NCI-H1694 treated with DMSO at 0.1 percent for 48 hours (cell line): ENCODE measurements at regions not wholly inside any gene's neighbourhood (a gene's known extent, or its start where the extent isn't known, plus 50 kb on each side); places are given as distances from the start of the nearest gene placed in this dataset.
"Not testable (repeated sequence)": the region's sequence is repeated elsewhere in the genome, so short reads cannot be mapped to it uniquely, and the experiment has no call there.

Source experiments
- DNase-seq: peaks from one replicate; lab custom pipeline; 2025; lab: John Stamatoyannopoulos, UW

DNA sequence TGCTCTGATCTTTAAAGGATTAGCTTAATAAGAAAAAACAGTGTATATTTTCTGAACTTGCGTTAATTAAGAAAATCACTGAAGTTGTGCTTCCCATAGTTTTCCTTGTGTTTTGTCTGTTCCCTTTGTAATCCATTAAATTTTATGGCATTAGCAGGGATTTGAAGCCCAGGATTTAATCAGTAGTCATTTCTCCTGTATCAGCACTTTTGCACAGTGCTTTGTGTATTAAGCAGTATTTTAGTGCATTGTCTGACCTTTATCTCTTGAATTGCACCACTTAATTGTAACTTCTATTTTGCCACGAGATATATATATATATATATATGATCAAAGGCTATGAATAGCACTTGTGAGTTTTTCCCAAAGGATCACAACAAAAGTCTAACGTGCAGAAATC is 133.7 kb downstream of the S1PR1 start:
- no peak for DNase-seq

DNA sequence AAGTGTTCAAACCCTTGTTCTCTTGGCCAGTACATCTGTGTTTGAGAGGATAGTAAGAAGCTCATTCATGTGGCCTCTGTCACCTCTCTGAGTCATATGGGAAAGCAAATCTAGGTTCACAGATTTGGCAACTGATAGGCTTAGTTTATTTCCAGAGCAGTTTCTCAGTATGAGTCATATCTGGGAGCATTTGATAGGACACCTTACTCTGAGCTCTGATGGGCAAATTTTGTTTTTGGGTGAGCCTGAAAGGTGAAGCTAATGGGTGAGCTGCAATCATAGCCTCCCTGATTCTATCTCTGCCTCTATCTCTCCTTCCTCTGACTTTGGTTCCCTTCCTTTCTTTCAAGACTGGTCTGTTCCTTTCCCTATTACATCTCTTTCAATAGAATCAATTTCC is 134.4 kb downstream of the S1PR1 start:
- DNase-seq = no peak

DNA sequence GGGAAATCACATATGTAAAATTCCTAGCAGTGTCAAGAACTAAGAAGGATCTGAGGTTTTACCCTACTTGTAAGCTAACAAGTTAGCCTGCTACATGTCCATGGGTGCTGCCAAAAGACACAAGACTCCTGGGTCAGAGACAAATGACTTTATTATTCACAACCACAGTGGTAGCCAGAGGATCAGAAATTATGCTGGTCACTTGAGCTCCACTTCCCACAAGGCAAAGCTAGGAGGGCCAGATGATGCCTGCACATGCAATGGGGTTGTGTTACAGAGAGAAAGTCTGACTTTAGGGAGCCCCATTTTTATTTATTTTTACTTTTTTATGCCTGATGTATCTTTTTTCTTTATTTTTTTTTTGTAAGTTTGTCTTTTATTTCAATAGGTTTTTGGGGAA is 136.8 kb downstream of the S1PR1 start:
- DNase-seq = no peak

DNA sequence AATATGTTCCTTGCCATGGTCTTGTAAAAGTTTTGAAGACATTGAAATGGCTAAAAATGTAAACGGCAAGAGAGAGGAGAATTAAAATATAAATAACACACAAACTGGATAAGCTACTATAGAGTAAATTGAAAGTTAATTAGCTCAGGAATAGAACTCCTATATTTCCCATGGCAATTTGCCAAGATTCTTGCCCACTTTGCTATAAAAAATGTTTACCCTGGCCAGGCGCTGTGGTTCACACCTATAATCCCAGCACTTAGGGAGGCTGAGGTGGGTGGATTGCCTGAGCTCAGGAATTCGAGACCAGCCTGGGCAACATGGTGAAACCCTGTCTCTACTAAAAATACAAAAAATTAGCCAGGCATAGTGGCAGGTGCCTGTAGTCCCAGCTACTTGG is 138.6 kb downstream of the S1PR1 start:
- DNase-seq = not testable (repeated sequence)

DNA sequence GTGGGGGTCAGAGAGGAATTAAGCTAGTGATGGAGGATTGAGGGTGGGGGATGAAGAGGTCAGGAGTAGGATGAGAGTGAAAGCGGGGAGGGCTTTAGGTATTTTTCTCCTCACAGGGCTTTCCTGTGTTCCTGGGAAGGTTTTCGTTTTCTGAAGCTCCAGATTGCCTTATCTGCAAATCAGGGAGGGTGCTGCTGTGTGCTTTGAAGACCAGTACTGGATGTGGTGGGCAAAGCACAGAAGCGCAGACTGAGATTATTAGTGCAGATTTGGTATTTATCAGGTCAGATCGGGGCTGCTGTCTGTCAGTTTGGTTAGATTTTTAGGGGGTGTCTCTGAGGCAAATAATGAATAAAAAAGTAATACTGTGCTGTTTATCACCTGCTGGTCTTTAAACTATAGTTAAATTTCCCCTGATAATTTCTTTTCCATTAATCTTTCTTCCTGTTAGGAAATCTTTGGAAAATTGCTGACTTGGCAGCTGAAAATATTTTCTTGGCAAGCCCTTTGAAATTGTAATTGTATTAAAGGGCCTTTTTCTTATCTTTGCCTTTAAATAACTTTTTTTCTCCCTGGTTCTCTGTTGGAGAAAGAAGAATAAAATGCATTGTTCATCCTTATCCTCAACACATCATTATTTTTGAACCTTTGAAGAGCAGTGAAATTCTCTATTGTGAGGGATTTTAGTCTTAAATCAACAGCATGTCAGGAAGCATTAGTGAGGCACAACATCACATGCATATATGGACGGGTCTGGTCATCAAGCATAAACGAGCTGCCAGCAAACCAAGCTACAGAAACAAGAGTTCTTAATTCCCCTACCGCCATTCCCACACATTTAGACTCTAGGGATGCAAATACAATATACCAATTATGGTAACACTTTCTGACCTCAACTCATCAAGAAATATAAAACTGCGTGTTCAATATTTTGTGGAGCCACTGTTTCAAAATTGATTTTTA is 139.6 kb downstream of the S1PR1 start:
- no peak for DNase-seq

DNA sequence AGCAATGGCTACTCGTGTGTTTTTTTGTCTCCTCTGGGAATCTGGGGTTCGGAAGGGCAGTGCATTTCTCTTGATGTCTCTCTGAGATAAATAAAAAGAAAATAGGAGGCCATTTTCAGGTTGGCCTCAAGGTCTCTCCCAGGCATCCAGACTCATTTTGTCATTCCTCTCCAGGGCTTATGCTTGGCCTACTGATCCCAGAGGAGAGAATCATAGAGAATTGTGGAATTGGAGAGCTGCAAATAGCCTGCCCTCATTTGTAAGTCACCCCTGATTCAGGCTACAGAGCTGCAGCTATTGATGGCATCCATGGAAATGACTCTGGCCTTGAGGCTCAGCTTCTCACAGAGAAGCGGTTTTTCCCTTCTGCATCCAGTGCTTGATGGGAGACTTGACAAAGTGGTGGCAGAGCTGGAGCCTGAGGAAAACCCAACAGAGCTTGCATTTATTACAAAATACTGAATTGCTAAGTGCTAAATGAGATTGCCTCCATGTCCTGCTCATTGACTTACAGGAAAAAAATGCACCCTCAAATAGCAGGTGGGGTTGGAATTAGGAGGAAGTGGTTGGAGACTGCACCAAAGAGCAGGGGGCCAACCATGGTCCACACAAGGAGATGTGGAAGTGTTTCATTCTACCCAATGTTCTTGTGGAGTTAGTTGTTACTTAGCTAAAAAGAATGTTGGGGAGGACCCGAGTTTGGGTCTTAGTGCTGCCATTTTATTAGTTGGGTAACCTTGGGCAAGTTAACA is 140.4 kb downstream of the S1PR1 start:
- no peak for DNase-seq

DNA sequence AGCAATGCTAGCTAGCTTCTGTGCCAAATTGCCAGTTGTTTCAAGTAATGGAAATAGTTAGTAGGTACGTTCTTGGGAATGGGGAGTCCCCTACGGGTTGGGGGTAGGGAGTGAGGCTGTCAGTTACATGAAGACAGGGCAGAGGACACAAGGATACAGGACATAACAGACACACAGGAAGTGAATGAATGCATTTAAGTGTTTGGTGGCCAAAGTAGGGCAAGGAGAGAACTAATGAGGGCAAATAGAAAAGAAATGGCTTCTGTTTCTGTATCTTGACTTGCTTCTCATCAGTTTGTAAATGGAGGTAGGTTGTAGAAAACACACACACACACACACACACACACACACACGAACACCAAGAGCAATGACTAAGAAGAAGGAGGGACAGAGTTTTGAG is 142.2 kb downstream of the S1PR1 start:
- DNase-seq = no peak

DNA sequence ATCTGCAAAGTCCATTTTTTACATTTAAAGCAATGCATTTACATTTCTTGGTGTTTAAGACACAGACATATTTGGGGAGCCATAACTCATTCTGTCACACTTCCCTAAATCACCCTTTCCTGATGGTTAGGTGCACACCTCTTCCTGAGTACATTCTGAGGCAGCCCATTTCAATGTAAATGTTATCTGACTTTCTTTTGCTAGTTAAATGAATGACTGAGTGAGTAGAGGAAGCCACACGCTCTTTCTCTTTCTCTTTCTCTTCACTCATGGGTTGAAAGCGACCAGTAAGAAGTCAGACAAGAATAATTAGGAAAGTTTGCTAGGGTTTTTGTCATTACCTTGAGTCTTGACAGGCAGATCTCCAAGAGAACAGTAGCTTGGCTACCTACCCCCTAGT is 143.1 kb downstream of the S1PR1 start:
- no peak for DNase-seq

DNA sequence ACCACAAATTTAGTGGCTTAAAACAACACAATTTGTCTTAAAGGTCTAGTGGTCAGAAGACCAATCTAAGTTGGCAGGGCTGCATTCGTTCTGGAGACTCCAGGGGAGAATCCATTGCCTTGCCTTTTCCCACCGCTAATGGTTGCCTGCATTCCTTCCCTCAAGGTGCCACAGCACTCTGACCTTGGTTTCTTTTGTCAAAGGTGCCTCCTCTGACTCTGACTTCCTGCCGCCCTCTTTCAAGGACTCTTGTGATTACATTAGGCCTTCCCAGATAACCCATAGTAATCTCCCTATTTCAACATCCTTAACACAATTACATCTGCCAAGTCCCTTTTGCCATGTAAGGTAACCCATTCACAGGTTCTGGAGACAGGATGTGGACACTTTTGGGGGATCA is 145.3 kb downstream of the S1PR1 start:
- no peak for DNase-seq

DNA sequence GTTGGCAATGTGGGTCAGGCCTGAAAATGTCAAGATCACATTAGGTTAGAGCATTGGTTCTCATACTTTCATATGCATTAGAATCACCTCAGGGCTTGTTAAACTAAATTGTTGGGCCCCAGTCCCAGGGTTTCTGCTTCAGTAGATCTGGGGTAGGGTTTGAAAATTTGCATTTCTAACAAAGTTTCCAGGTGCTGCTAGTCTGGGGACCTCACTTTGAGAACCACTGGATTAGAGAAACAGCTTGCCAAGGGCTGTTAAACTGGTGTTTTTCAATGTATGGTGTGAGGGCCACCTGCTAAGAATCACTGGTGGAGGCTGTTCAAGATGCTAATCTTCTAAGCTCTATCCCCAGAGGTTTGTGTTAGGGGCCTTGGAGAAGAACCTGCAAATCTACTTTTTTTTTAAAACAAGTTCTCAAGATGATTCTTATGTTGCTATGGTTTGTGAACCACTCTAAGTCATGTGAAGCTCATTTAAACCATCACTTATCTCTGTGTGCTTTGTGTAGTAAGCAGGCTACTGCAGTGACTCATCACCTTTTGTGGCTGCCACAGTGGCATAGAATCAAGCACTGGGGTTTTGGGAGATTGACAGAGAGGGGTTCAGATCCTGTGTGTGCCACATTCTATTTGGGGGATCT is 152.2 kb downstream of the S1PR1 start:
- no peak for DNase-seq

DNA sequence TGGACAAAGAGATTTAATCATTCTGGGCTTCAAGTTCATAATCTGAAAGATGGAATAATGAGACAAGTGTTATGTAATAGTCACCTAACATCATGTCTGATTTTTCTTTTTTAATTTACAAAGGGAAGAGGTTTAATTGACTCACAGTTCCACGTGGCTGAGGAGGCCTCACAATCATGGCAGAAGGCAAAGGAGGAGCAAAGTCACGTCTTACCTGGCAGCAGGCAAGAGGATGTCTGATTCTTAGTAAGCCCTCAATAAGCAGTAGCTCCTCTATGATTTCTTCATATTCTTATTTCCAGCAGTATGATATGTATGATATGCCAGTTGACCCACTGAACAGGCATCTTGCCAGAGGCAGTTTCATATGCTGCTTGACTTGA is 152.7 kb downstream of the S1PR1 start:
- no peak for DNase-seq

DNA sequence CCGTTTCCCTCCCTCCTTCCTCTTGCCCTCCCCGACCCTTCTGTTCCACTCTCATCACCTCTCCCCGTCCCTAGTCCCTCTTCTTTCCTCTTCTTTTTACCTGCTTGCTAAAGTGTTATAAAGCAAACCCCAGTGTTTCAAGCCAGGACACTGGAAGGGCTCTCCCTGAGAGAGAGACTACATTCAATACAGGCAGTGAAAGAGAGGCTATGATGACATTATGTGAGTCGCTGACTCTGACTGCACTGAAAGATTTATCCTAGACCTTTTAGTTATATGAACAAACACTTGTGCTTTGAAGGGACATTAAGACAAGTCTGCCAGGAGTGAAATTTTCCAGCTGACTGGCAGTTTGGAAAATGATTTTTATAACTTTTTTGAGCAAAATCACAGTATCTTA is 155.7 kb downstream of the S1PR1 start:
- DNase-seq = no peak

DNA sequence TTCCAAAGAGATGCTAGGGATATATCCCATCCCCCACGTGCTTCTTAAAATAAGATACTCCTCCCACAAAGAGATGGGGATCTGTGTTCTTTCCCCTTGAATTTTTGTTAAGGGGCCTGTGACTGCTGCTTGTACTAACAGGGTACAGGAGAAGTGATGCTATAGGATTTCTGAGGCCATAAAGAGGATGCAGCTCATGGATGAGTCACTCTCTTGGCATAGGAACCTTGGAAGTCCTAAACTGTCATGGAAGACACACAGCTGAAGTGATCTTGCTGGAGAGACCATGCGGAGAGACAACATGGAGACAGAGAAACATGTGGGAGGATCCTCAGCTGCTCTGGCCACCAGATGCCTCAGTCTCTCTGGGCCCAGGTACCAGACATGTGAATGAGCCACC is 157.2 kb downstream of the S1PR1 start:
- no peak for DNase-seq

DNA sequence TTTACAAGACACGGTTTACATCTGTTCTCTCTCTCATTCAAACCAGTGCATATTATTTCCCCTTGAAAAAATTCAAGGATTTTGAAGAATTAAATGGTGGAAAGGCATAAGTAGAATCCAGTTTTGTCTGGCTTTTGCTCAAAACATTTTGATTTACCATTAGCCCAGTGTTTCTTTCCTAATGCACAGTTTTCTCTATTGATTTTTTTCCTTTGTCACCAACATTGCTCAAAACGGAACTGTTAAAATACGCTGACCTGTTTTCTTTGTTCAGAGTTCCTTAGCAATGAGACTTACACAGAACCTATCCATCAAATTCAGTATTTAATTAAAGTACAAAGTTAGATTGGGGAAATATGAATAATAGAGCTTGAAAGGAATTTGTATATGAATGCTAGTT is 162.4 kb downstream of the S1PR1 start:
- DNase-seq = no peak

DNA sequence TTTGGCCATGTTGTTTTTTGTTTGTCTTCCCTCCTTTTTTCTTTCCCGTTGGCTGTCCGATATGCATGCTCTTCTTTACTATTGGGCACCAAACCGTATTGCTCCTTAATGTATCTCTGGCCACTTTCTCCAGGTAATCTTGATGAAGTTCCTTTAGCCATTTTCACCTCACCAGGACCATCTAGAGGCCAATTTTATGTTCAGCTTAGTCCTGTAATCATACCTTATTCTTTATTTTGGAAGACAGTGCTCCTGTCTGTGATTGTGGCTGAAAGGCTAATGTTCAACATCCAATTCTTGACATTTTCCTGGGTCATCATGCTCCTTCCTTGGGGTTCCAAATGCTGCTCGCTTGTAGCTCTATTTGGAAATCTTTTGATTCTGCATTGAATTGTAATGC is 169.5 kb downstream of the S1PR1 start:
- DNase-seq = no peak

DNA sequence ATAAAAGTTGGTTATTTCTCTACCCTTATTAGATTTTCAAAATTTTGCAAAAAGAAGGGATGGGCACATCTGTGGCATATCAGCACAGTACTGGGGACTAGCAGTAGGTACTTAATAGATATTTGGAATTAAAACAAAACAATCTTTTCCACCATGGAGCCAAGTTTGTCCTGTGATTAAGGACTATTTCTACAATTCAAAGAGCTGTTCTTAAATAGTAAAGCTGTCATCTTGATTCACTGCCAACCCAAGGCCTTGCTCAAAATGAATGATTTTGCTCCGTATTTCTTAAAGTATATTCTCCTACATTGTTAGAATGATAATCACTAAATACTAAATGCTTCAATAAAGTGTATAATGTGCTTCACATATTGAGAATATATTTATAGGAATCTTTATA is 169.9 kb downstream of the S1PR1 start:
- no peak for DNase-seq

DNA sequence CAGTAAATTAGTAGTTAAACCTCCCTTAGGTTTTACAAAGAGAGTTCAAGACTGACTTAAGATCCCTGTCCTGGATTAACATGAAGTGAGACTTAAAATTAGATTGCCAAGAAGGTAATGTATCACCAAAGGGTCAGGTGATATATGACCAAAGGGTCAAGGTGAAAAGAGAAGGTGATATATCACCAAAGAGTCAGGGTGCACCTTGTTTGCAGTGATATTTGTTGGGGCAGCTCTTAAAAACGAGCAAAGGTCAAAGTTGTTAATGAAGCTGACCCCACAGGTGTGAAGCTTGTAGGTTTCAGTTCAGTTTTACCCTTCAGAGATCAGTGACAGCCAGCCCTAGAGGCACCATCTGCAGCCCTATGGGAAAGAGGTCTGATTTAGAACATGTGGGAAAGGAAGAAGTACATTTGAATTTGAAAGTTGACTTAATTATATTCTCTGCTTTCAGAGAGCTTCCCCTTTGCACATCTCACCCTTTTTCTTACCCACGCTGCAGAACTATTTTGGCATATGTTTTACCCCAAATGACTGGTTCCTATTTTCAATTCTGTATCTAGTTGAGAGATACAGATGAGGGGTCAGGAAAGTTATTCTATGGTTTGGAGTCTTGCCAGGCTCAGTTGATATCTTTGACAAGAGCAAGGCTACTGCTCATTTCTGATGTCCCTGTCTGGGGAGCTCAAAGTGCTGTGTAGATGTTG is 170.8 kb downstream of the S1PR1 start:
- DNase-seq = no peak

DNA sequence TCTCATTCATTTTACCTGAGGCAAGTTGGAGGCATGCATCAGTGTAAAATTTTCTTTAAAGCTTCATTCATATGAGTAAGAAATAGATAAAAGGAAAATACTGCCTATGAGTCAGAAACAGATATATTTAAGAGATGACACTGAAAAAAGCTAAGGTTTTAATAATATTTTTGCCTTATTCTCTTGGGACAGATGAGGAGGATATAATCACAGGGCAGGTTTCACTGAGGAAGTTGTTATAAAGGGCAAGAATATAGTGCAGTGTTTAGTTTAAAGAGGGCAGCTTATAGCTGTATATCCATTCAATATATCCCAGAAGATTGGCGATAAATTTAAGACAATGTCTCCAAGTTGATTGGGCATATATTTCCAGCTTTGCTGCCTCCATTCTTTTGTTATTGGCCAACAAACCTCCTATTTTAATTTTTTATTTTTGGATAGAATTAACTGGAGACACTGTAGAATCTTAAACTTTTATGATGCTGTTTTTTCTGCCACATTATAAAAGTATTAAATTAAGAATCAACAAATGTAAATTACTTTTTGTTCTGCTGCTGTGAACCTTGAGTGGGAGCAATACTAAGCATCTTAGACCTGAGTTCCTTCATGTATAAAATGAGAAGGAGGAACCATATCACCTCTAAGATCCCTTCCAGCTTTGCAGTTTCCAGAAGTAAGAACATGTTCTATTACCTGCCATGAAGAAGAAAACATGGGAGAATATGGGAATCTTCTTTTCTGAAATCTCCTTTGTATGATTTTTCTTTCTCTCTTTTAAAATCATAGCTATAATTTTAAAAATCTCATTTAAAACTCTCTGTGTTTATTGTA is 171.6 kb downstream of the S1PR1 start:
- DNase-seq = no peak

DNA sequence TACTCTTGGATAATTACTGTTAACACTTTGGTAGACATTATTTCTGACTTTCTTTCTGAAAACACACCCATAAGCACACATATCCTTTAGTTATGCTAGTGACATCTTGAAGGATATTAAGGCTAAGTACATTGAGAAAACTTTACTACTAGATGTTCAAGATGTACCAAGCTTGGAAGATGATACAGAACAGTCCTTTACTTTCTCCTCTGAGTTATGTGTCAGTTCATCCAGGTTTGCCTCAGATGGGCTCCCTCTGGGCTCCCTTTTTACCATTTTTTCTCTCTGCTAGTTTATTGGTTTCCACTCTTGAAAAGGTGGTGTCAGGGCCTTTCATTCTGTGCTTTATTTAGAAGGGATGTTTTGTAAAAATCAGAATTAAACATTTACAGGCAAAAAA is 172.3 kb downstream of the S1PR1 start:
- DNase-seq = no peak

DNA sequence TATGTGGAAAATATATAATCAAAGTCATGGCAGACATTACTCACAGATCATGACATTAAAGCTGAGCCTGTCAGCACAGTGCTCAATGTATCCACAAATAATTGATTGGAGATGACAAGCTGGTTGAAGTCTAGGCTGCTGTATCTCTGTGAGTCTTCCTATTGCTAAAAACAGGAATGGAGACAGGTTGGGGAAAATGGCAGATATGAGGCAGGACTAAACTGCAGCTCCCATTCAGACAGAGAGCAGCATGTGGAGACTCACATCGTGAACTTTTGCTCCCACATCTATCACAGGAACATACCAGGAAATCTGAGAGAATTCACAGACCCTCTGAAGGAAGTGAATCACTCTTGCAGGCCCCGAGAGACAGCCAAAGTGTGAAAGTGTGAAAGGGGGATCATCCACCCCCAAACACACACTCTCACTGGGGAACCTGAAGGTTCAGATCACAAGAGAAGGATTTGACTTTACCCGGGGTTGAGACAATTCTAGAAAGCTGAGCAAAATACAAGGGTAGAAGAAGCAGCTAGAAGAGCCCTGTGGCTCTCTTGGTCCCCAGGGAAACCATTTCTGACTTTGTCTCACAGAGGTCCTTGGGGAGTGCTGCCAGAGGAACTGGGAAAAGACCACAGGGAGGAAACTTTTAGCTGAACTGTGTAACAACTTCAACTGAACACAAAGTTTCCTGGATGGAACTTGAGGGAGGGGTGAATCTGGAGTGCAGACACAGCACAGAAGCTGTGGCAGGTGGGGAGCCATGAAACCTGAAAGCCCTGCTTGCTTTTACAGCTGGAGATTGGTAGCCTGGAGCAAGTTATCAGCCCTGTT is 173.4 kb downstream of the S1PR1 start:
- DNase-seq = no peak
